ENCODE measurements at regions not wholly inside any gene's neighbourhood (a gene's known extent, or its start where the extent isn't known, plus 50 kb on each side); places are given as distances from the start of the nearest gene placed in this dataset.

DNA sequence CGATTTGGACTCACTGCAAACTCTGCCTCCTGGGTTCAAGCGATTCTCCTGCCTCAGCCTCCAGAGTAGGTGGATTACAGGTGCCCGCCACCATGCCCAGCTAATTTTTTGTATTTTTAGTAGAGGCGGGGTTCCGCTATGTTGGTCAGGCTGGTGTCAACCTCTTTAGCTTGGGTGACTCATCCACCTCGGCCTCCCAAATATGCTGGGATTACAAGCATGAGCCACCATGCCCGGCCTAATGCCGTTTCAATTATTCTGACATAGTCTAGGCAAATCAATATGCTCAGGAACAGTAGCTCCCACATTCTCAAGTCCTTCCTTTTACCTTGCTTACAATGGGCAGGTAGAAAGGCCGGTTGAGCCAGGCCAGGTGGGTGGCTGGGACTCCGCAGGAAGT lies 82.0 kb upstream of the EEA1 start:
- no TSS peak for BruUV-seq (replicated peaks)
- TF ChIP-seq, protein P1, sequence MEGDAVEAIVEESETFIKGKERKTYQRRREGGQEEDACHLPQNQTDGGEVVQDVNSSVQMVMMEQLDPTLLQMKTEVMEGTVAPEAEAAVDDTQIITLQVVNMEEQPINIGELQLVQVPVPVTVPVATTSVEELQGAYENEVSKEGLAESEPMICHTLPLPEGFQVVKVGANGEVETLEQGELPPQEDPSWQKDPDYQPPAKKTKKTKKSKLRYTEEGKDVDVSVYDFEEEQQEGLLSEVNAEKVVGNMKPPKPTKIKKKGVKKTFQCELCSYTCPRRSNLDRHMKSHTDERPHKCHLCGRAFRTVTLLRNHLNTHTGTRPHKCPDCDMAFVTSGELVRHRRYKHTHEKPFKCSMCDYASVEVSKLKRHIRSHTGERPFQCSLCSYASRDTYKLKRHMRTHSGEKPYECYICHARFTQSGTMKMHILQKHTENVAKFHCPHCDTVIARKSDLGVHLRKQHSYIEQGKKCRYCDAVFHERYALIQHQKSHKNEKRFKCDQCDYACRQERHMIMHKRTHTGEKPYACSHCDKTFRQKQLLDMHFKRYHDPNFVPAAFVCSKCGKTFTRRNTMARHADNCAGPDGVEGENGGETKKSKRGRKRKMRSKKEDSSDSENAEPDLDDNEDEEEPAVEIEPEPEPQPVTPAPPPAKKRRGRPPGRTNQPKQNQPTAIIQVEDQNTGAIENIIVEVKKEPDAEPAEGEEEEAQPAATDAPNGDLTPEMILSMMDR (conservative IDR thresholded peaks at IDR 0.05; ENCODE audit: low read depth, low read length) = no peak
- TF ChIP-seq EZH2 (IDR thresholded peaks at IDR 0.05; ENCODE audit: borderline replicate concordance, low read depth, low read length, poor library complexity, severe bottlenecking) = no peak
- Histone ChIP-seq H3K9me3 (ENCODE audit: low read depth, low read length, poor library complexity, severe bottlenecking) (no peaks in the 10 kb centered on the region), H3K4me1 (ENCODE audit: insufficient read depth, low read length, poor library complexity, severe bottlenecking) (peaks cover 11% of the 10 kb centered on the region), H3K36me3 (ENCODE audit: insufficient read depth, low read length, poor library complexity, severe bottlenecking) (no peaks in the 10 kb centered on the region), H3K27ac (ENCODE audit: low read depth, low read length, poor library complexity, severe bottlenecking) (no peak overlapping the region), H3K4me3 (ENCODE audit: low read depth, low read length, poor library complexity, severe bottlenecking) (no peak overlapping the region), H3K27me3 (replicated peaks; ENCODE audit: insufficient read depth, low read depth, low read length, poor library complexity) (no peaks in the 10 kb centered on the region)
- POLR2A ChIA-PET (ENCODE audit: low non-redundant PET) = no interaction called here
- intact Hi-C loops (cut with micrococcal nuclease; ENCODE audit: unreplicated experiment) = no loop called here
- DNase-seq (ENCODE audit: low spot score) = no peak
- CTCF ChIA-PET = no interaction called here

GRCh38 chr12:93015871-93016751 lies 87.0 kb upstream of the EEA1 start:
- CTCF ChIA-PET = no interaction called here

DNA sequence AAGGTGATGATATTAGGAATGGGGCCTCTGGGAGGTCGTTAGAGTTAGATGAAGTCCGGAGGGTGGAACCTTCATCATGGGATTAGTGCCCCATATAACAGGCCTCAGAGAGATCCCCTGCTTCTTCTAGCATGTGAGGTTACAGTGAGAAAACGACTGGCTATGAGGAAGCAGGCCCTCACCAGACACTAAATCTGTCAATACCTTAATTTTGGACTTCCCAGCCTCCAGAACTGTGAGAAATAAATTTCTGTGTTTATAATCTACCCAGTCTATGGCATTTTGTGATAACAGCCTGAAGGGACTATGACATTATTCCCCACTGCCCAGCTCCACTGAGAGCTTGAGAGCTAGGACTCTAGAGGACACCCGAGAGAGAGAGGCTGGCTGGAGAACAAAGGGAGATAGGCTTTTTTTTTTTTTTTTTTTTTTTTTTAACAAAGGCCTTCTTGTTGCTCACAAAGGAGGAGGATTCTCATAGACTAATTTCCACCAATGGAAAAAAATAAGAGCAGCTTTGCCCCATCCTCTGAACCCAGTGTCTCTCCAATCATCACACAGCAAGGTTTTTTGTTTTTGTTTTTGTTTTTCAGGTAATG lies 87.8 kb upstream of the EEA1 start:
- Histone ChIP-seq H3K27ac (ENCODE audit: low read depth, low read length, poor library complexity, severe bottlenecking) (no peak overlapping the region), H3K9me3 (ENCODE audit: low read depth, low read length, poor library complexity, severe bottlenecking) (no peaks in the 10 kb centered on the region), H3K4me3 (ENCODE audit: low read depth, low read length, poor library complexity, severe bottlenecking) (no peak overlapping the region), H3K4me1 (ENCODE audit: insufficient read depth, low read length, poor library complexity, severe bottlenecking) (no peaks in the 10 kb centered on the region), H3K36me3 (ENCODE audit: insufficient read depth, low read length, poor library complexity, severe bottlenecking) (no peaks in the 10 kb centered on the region), H3K27me3 (replicated peaks; ENCODE audit: insufficient read depth, low read depth, low read length, poor library complexity) (no peaks in the 10 kb centered on the region)
- no peak for DNase-seq (ENCODE audit: low spot score)
- BruUV-seq (replicated peaks) = no TSS peak
- TF ChIP-seq, protein P1 (conservative IDR thresholded peaks at IDR 0.05; ENCODE audit: low read depth, low read length) = no peak
- no peak for TF ChIP-seq EZH2 (IDR thresholded peaks at IDR 0.05; ENCODE audit: borderline replicate concordance, low read depth, low read length, poor library complexity, severe bottlenecking)
- intact Hi-C loops (cut with micrococcal nuclease; ENCODE audit: unreplicated experiment) = no loop called here
- ChIA-PET CTCF (interaction anchor here (0.7 kb wide), 2 partner anchors 12 to 29 kb away, joined by 5 to 9 read pairs; no protein-coding TSS in a partner anchor), POLR2A (ENCODE audit: low non-redundant PET) (no interaction called here)

More at GRCh38 chr12:93015871-93016751, 87.0 kb upstream of the EEA1 start:
- BruUV-seq (replicated peaks) = no TSS peak
- no peak for DNase-seq (ENCODE audit: low spot score)
- H3K27ac ChIP-seq (ENCODE audit: low read depth, low read length, poor library complexity, severe bottlenecking) = no peak overlapping the region
- H3K36me3 ChIP-seq (ENCODE audit: insufficient read depth, low read length, poor library complexity, severe bottlenecking) = no peaks in the 10 kb centered on the region
- intact Hi-C loops (cut with micrococcal nuclease; ENCODE audit: unreplicated experiment) = no loop called here
- H3K4me1 ChIP-seq (ENCODE audit: insufficient read depth, low read length, poor library complexity, severe bottlenecking) = no peaks in the 10 kb centered on the region
- no peaks in the 10 kb centered on the region for H3K9me3 ChIP-seq (ENCODE audit: low read depth, low read length, poor library complexity, severe bottlenecking)
- H3K27me3 ChIP-seq (replicated peaks; ENCODE audit: insufficient read depth, low read depth, low read length, poor library complexity) = no peaks in the 10 kb centered on the region
- no peak overlapping the region for H3K4me3 ChIP-seq (ENCODE audit: low read depth, low read length, poor library complexity, severe bottlenecking)
- POLR2A ChIA-PET (ENCODE audit: low non-redundant PET) = no interaction called here
- no peak for TF ChIP-seq EZH2 (IDR thresholded peaks at IDR 0.05; ENCODE audit: borderline replicate concordance, low read depth, low read length, poor library complexity, severe bottlenecking)
- TF ChIP-seq, protein P1 (conservative IDR thresholded peaks at IDR 0.05; ENCODE audit: low read depth, low read length) = no peak
